ENCODE measurements at regions not wholly inside any gene's neighbourhood (a gene's known extent, or its start where the extent isn't known, plus 50 kb on each side); places are given as distances from the start of the nearest gene placed in this dataset.

GRCh38 chr3:118187221-118187620 is 847.4 kb downstream of the IGSF11 start:
- TF ChIP-seq FOXA1 (IDR thresholded peaks at IDR 0.05) (no peak), LEF1 (IDR thresholded peaks at IDR 0.05; ENCODE audit: borderline replicate concordance) (no peak), ELF4 (IDR thresholded peaks at IDR 0.05) (no peak), TARDBP (IDR thresholded peaks at IDR 0.05) (no peak), ARNT (IDR thresholded peaks at IDR 0.05) (no peak), BHLHE40 (IDR thresholded peaks at IDR 0.05; ENCODE audit: borderline replicate concordance) (no peak)
